GM19035 (cell line): ENCODE measurements at regions not wholly inside any gene's neighbourhood (a gene's known extent, or its start where the extent isn't known, plus 50 kb on each side); places are given as distances from the start of the nearest gene placed in this dataset.
"Not testable (repeated sequence)": the region's sequence is repeated elsewhere in the genome, so short reads cannot be mapped to it uniquely, and the experiment has no call there.

Experiments
- ATAC-seq: cut with Tn5 transposase; IDR thresholded peaks from one replicate; pipeline ENCODE4 v1.9.1; 2021; ENCODE audit not compliant: unreplicated experiment

- ATAC-seq, result no peak
Measured at GRCh38 chr2:43149482-43150107, 76.8 kb downstream of the ZFP36L2 start.

GRCh38 chr2:43146083-43146482, 80.3 kb downstream of the ZFP36L2 start:
- no peak for ATAC-seq

DNA sequence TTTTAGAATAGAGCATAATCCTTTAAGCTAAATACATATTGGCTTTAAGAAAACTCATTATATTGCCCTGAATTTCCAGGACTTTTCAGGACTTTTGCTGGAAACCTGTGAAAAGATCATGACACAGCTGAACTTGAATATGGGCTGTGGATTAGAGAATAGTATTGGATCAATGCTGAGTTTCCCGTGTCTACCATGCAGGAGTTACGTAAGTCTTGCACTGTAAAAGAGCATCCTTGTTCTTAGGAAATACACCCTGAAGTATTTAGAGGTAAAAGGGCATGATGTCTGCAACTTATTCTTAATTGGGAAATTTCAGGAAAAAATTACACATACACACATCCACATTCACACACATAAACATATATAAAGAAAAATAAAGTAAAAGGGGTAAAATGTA, 82.1 kb downstream of the ZFP36L2 start:
- no peak for ATAC-seq

DNA sequence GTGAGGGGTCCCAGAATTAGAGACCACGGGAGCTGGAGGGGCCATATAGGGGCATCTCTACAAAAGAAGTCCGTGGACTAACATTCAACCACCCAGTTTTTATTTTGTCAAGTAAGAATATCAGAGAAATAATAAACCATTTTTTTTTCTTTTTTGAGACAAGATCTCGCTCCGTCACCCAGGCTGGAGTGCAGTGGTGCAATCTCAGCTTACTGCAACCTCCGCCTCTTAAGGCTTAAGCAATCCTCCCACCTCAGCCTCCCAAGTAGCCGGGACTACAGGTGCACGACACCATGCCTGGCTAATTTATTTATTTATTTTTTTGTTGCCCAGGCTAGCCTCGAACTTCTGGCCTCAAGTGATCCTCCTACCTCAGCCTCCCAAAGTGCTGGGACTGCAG, 82.7 kb downstream of the ZFP36L2 start:
- ATAC-seq, result no peak

GRCh38 chr2:43142921-43143438, 83.4 kb downstream of the ZFP36L2 start:
- no peak for ATAC-seq

DNA sequence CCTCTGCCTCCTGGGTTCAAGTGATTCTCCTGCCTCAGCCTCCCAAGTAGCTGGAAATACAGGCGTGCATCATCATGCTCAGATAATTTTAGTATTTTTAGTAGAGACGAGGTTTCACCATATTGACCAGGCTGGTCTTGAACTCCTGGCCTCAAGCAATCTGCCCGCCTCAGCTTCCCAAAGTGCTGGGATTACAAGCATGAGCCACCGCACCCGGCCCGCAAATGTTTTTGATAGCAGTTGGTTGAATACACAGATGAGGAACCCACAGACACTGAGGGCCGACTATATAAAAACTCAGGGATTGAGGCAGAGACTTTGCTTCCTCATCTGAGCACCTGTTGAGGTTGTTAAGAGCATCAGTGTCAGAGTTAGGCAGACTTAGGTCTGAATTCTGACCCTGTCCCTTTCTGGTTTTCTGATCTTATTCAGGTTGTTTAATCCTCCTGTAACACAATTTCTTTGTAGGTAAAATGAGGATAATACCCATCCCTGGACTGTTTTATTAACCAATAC, 84.7 kb downstream of the ZFP36L2 start:
- ATAC-seq, result not testable (repeated sequence)

DNA sequence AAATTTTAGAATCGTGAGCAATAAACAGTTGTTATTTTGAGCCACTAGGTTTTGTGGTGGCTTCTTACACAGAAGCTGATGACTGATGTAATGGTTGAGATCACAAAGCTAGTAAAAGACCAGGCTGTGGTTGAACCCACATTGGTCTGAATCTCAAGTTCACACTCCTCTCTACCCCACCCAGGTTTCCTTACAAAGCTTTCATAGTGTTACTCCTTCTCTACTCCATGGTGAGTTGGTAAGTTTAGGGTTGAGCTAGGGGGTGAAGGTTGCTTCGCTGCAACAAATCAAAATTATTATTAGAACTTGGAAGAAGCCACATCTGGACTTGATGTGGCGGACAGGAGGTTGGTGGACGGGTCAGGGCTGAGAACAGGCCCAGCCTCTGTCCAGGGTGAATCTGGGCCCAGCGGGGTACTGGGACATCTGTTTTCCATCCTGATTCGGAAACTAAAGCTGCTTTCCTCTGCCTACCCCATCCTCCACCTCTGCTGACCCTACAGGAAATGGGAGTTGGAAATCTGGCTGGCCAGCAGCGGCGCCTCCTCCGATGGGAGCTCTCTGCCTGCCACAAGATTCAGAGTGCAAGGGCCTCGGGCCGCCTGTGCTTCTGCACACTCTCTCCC, 86.3 kb downstream of the ZFP36L2 start:
- no peak for ATAC-seq

- ATAC-seq, result no peak
Measured at GRCh38 chr2:43139501-43139900, 86.9 kb downstream of the ZFP36L2 start.

GRCh38 chr2:43138441-43138840, 88.0 kb downstream of the ZFP36L2 start:
- ATAC-seq, result no peak

DNA sequence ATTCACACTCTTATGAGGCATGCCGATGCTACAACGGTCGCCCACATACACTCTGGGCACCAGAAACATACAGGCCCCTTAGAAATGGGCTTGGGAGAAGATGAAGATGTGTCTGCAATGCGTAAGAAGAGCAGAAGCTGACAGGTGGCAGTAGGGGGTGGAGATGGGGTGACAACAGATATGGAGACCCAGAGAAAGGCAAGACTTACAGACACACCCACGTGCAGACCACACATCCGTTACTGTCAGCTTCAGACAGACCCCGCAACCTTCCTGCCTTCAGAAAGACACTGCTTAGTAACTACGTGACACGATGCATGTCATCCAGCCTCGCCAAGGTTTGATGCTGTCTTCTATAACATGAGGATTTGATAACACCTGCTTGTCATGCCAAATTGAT, 89.5 kb downstream of the ZFP36L2 start:
- no peak for ATAC-seq

- no peak for ATAC-seq
Measured at GRCh38 chr2:43136011-43136799, 90.2 kb downstream of the ZFP36L2 start.

DNA sequence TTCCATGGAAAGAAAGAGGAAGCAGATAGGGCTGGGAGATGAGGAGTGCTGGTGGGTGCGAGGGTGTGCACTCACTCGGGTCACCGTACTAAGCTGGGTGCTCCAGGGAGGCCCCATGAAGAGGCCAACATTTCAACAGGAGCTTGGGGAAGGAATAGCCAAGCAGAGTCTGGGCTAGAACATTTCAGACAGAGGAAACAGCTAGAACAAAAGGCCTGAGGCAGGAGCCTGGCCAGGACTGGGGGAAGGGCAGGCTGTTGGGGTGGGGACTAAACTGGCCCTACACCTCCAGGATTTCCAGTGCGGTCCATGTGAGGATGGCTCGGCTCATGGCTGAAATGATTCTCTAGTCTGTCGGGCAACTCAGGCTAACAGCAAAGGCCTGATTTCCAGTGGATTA, 90.8 kb downstream of the ZFP36L2 start:
- ATAC-seq, result no peak

DNA sequence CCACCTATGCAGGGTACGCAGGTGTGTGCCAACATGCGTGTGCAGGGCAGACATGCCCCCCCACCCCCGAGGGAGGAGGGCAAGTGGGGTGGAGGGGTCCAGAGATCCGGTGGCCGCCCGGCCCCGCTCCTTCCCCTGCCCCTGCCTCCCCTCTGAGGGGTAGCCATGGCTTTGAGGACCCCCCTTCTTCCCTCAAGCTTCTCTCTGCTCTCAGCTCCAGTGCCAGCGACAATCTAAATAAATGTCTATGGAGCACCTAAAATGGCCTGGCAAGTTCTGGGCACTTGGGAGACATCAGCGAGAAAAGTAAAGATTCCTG, 91.9 kb downstream of the ZFP36L2 start:
- no peak for ATAC-seq

DNA sequence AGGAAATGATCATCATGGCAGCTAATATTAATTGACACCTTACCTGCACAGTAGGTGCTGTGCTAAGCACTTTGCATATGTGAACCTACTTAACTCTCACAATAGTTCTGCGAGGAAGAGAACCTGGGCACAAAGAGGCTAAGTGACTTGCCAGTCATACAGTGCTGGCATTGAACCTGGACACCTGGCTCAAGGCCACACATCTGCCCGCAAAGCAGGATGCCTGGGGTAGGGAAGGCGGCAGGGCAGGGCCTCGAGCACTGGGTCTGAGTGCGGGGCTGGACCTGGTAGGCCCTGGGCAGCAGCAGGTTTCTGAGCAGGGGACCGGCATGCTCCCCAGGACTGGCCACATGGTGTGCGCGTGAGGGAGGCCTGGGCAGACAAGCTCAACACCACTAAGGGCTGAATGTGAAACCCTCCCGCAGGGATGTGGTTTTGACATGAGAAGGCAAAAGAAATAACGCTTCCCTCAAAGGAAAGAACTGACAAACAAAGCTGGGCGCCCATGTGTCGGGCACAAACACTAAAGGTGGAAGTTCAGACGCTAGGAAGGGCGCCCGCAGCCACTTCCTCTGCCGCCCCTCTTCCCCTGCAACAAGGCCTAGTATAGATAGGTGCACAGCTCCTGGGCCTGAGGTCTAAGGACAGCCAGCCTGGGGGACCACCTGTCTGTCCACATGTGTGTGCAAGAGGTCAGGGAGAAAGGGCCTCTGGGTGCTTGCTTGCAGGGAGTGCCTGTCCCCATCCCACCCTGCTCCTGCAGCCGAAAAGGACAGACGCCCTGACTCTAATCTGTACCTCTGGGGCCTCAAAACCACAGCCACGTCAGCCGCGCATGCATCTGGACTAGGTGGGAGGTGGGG, 92.5 kb downstream of the ZFP36L2 start:
- no peak for ATAC-seq

DNA sequence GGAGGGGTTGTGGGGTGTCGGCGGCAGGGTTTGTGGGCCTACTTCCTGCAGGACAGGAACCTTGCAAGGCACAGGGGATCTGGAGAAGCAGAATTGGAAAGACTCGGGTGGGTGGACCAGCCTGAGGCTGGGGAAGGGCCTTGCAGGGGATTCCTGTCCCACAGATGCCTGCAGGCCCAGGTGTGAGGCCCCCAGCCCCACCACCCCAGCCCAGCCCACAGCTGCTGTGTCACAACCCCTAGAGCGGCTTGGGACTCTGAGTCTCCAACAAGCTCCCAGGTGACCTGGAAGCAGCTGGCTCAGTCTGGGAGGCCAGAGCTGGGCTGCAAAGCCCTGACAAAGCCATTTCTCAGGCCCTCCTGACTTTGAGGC, 93.1 kb downstream of the ZFP36L2 start:
- no peak for ATAC-seq

DNA sequence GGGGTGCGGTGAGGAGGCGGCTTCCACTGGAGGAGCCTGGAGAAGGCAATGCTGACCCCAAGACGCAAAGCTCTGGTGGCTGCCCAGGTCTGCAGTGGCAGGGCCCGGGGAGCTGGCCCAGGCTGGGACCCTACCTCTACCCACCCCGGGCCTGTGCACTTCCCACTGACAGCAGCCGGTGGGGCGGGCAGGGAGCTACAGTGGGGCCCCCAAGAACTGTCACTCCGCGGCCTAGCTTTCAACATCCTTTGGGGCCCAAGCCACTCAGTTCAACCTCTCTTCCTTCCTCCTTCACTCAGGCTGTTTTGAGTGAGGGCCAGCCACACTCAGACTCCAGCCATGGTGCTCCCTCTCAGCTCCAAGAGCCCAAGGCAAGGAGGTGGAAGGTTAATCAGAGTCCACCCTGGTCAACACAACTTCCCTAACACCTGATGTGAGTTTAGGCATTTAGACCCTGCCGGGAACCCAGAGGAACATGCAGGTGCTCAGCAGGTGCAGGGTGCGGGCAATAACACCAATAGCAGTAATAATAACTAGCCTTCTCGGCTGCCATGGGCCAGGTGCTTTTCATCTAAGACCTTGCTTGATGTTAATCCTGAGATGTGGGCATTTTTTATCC, 93.6 kb downstream of the ZFP36L2 start:
- ATAC-seq, result no peak

DNA sequence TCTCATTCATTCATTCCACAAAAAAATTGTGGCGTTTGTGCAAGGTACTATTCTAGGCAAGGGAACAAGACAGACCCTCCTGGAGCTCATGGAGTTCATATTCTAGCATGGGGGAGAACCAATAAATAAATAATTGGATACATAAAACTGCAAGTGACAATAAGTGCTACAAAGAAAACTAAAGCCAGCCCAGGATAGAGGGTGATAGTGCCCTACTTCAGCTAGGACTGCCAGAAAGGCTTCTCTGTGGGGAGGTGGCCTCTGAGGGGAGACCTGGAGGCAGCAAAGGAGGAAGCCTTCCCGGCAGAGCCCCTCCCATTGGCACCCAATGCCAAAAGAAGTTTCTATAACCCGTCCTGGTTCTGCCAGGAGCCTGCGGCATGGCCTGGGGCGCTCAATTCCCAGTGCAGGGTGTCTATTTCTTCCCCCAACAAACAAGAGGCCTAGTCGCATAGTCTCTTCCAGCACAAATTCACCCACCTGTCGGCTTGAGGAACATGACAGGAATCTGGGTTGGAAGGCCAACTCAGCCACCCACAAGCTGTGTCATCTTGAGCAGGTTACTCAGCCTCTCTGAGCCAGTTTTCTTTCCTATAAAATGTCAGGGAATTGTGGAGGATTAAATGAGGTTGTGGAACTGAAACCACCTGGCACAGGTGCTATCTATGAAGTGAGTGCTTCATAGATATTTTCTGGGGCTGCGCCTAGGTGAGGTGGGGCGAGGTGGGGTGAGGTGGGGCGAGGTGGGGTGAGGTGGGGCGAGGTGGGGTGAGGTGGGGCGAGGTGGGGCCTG, 94.3 kb downstream of the ZFP36L2 start:
- ATAC-seq, result no peak

DNA sequence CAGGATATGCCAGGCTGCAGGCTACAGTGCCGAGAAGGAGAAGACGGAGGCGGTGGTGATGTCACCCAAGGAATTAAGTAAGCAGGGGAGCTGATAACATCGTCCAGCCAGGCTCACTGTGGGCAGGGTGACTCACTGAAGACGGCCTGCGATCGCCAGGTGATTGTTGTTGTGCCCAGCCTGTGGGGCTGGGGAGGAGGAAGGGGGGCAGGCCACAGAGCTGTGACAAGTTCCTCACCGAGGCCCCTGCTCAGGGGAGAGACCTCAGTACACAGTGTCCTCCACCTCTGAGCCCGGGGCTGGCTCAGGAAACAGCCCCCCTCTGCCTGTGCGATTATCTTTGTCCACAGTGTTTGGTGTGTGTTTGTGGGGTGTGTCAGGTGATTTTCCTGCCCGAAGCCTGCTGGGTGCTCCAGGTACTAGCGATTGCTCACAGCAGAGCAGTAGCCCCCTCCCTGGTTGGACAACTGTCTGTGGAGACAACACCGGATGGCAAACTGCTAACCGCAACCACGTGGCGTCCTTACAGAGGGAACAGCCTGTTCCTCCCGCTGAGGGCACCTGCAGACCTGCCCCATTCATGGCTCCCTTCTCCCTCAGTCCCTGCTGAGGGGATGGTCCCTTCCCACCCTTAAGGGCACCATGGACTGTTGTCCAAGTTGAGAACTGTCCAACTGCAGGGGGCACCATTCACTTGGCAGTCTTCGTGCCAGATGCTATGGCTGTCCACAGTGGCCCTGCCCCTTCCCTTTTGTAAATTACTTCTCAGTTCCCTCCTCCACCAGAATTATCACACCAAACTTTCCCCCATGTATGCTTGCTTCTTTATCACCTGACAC, 95.1 kb downstream of the ZFP36L2 start:
- peak; percentile 49 for ATAC-seq

GRCh38 chr2:43130548-43130875, 95.9 kb downstream of the ZFP36L2 start:
- no peak for ATAC-seq
